Activated B cell treated with CpG ODN at 0.5 μM for 24 hours (primary cell): ENCODE measurements at regions not wholly inside any gene's neighbourhood (a gene's known extent, or its start where the extent isn't known, plus 50 kb on each side); places are given as distances from the start of the nearest gene placed in this dataset.
A peak's percentile ranks its signal among the peaks of the same experiment; 100 is the strongest.

Source experiments
- ATAC-seq: fragments of 200-7000 bp; cut with Tn5 transposase; one replicate; pipeline ENCODE4 v1.10.0; 2021; ENCODE audit warnings: low read depth, mild to moderate bottlenecking, moderate library complexity
- CTCF ChIA-PET: fragments of 350-600 bp; sonication (Branson Sonifier 250); formaldehyde crosslinking; loops from one replicate; lab custom pipeline; 2021; ENCODE audit warnings: antibody characterized with exemption; lab: Charles Lee
- POLR2A ChIA-PET: fragments of 350-600 bp; sonication (Branson Sonifier 250); formaldehyde crosslinking; loops from one replicate; lab custom pipeline; 2021; ENCODE audit warnings: antibody characterized with exemption; lab: Charles Lee
- DNase-seq: peaks from one replicate; pipeline ENCODE4 v3.0.0; 2022
- H3K27ac Mint-ChIP-seq: one replicate; pipeline ENCODE4 v1.8.0; 2020; ENCODE audit warnings: mixed read lengths
- H3K27me3 Mint-ChIP-seq: one replicate; pipeline ENCODE4 v1.8.0; 2021; ENCODE audit warnings: mixed read lengths
- H3K36me3 Mint-ChIP-seq: one replicate; pipeline ENCODE4 v1.8.0; 2021; ENCODE audit warnings: low read depth, mixed read lengths
- H3K4me1 Mint-ChIP-seq: one replicate; pipeline ENCODE4 v1.8.0; 2021; ENCODE audit warnings: mixed read lengths
- H3K4me3 Mint-ChIP-seq: one replicate; pipeline ENCODE4 v1.8.0; 2020; ENCODE audit warnings: mild to moderate bottlenecking, mixed read lengths
- H3K9me3 Mint-ChIP-seq: one replicate; pipeline ENCODE4 v1.8.0; 2020; ENCODE audit warnings: mixed read lengths
- CTCF ChIP-seq: fragments of 200-600 bp; IDR thresholded peaks from one replicate; pipeline ENCODE4 v1.8.0; 2022; ENCODE audit warnings: antibody characterized with exemption, mild to moderate bottlenecking
- intact Hi-C: fragments of 100-400 bp; cut with micrococcal nuclease; formaldehyde crosslinking; loops from one replicate; pipeline ENCODE4 v1.15.1; 2024

GRCh38 chr20:39277185-39277584 lies 315.0 kb downstream of the DHX35 start:
- DNase-seq (no peak), ATAC-seq (no peak)
- Mint-ChIP-seq H3K27ac (no peak overlapping the region), H3K27me3 (peaks cover 2% of the 10 kb centered on the region), H3K4me3 (no peak overlapping the region), H3K9me3 (peaks cover 4% of the 10 kb centered on the region), H3K4me1 (no peaks in the 10 kb centered on the region), H3K36me3 (no peaks in the 10 kb centered on the region)
- CTCF ChIA-PET, result no interaction called here
- intact Hi-C loops, result no loop called here
- TF ChIP-seq CTCF, result no peak
- POLR2A ChIA-PET, result no interaction called here

- H3K27ac Mint-ChIP-seq, result no peak overlapping the region
- CTCF ChIA-PET, result interaction anchor here (1.4 to 3.0 kb wide), 2 partner anchors 128 to 603 kb away, joined by 7 to 15 read pairs; no protein-coding TSS in a partner anchor
- no peak for ATAC-seq
- H3K4me3 Mint-ChIP-seq, result no peak overlapping the region
- H3K36me3 Mint-ChIP-seq, result no peaks in the 10 kb centered on the region
- intact Hi-C loops, result no loop called here
- H3K9me3 Mint-ChIP-seq, result no peaks in the 10 kb centered on the region
- no peaks in the 10 kb centered on the region for H3K27me3 Mint-ChIP-seq
- H3K4me1 Mint-ChIP-seq, result no peaks in the 10 kb centered on the region
- POLR2A ChIA-PET, result no interaction called here
- TF ChIP-seq CTCF, result no peak
- DNase-seq, result no peak
These were observed 308.9 kb downstream of the DHX35 start for GRCh38 chr20:39270837-39271604.

GRCh38 chr20:39269493-39270217 lies 307.5 kb downstream of the DHX35 start:
- intact Hi-C loops, result loop anchor here (1.0 to 5.0 kb wide), 5 partner anchors 128 to 1694 kb away; no protein-coding TSS in a partner anchor
- Mint-ChIP-seq H3K4me1 (no peaks in the 10 kb centered on the region), H3K4me3 (no peak overlapping the region), H3K27ac (no peak overlapping the region), H3K27me3 (no peaks in the 10 kb centered on the region), H3K9me3 (no peaks in the 10 kb centered on the region), H3K36me3 (no peaks in the 10 kb centered on the region)
- ChIA-PET POLR2A (interaction anchor here (2.7 kb wide), 1 partner anchor 604 kb away, joined by 9 read pairs; no protein-coding TSS in a partner anchor), CTCF (interaction anchor here (1.0 to 4.7 kb wide), 10 partner anchors 18 to 1693 kb away, joined by 3 to 39 read pairs (median 7); partner anchors contain the start of gene MAFB)
- ATAC-seq, result no peak
- TF ChIP-seq CTCF, result no peak
- no peak for DNase-seq

GRCh38 chr20:39268981-39269461 lies 306.9 kb downstream of the DHX35 start:
- Mint-ChIP-seq H3K27ac (no peak overlapping the region), H3K36me3 (no peaks in the 10 kb centered on the region), H3K4me3 (no peak overlapping the region), H3K9me3 (no peaks in the 10 kb centered on the region), H3K4me1 (no peaks in the 10 kb centered on the region), H3K27me3 (no peaks in the 10 kb centered on the region)
- intact Hi-C loops, result loop anchor here (1.0 to 5.0 kb wide), 5 partner anchors 128 to 1694 kb away; no protein-coding TSS in a partner anchor
- ATAC-seq (peak; percentile 76), DNase-seq (peak; percentile 42)
- TF ChIP-seq CTCF, result no peak
- ChIA-PET POLR2A (interaction anchor here (2.7 kb wide), 1 partner anchor 605 kb away, joined by 9 read pairs; no protein-coding TSS in a partner anchor), CTCF (interaction anchor here (0.6 to 4.7 kb wide), 15 partner anchors 18 to 1694 kb away, joined by 3 to 39 read pairs (median 4); partner anchors contain the start of gene MAFB)
